Posterior vena cava (tissue), 2 donors: ENCODE measurements at regions not wholly inside any gene's neighbourhood (a gene's known extent, or its start where the extent isn't known, plus 50 kb on each side); places are given as distances from the start of the nearest gene placed in this dataset.
A peak's percentile ranks its signal among the peaks of the same experiment; 100 is the strongest.
"Not testable (repeated sequence)": the region's sequence is repeated elsewhere in the genome, so short reads cannot be mapped to it uniquely, and the experiment has no call there.

Experiments
- DNase-seq: peaks from one replicate; pipeline ENCODE4 v3.0.0-alpha.2; 2020; ENCODE audit warnings: low spot score
- intact Hi-C, 2 donors: fragments of 100-400 bp; cut with DNase I; formaldehyde crosslinking; loops; one replicate each; pipeline versions ENCODE4 v1.14.1 to v1.14.2; 2022 to 2023
- donor health status: DM: yes; HTN: yes; CAD: no.
- donor health status: DM: yes; HTN: yes; CAD: no.

- intact Hi-C loops: not testable (repeated sequence)
- peak; percentile 51 for DNase-seq
Measured at GRCh38 chr11:49798206-49798837, 153.9 kb upstream of the OR4C13 start.

- peak; percentile 76 for DNase-seq
- intact Hi-C loops: not testable (repeated sequence)
Measured at GRCh38 chr11:49817705-49818430, 134.3 kb upstream of the OR4C13 start.

- intact Hi-C loops, DNase-seq: not testable (repeated sequence)
Measured at GRCh38 chr11:49823188-49823587, 129.0 kb upstream of the OR4C13 start.

GRCh38 chr11:49850541-49850940 is 101.7 kb upstream of the OR4C13 start:
- DNase-seq, intact Hi-C loops: not testable (repeated sequence)

- intact Hi-C loops: no loop called here
- DNase-seq: no peak
Measured at GRCh38 chr11:49851511-49851910, 100.7 kb upstream of the OR4C13 start.

- DNase-seq: no peak
Measured at GRCh38 chr11:49851971-49852389, 100.2 kb upstream of the OR4C13 start.

GRCh38 chr11:49888875-49889274 is 63.3 kb upstream of the OR4C13 start:
- DNase-seq, intact Hi-C loops: not testable (repeated sequence)

More at GRCh38 chr11:49851971-49852389, 100.2 kb upstream of the OR4C13 start:
- intact Hi-C loops: no loop called here

GRCh38 chr11:49891910-49892671 is 60.1 kb upstream of the OR4C13 start:
- intact Hi-C loops: not testable (repeated sequence)
- DNase-seq: peak; percentile 68

GRCh38 chr11:49893442-49893841 is 58.7 kb upstream of the OR4C13 start:
- intact Hi-C loops, DNase-seq: not testable (repeated sequence)
